Neural cell (in vitro differentiated cells): ENCODE measurements at regions not wholly inside any gene's neighbourhood (a gene's known extent, or its start where the extent isn't known, plus 50 kb on each side); places are given as distances from the start of the nearest gene placed in this dataset.

Source experiments
- CTCF ChIP-seq: fragments of 450-650 bp; IDR thresholded peaks from 2 replicates; pipeline ENCODE4 v1.5.1; 2014; ENCODE audit warnings: antibody characterized with exemption, mild to moderate bottlenecking, moderate library complexity; ENCODE audit not compliant: poor library complexity, severe bottlenecking
- TF ChIP-seq, protein P1 (sequence below): IDR thresholded peaks from 2 replicates; pipeline ENCODE4 v1.6.1; 2012; ENCODE audit warnings: borderline replicate concordance

DNA sequence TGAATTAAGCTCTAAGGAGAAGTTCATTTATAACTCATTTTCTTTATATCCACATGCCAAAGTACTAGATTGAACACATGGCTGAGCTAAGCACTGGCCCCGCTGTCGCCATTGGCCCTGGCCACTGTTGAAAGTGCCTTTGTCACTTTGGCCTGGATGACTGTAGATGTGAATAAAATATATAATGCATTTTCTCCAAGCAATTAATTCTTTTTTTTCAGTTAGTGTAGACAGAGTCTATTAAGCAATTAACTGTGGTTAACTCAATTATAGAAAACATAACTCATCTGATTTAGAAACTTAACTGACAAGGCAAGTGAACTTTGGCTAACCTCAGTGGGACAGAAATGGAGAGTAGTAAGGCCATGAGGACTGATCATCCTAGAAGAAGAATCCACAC, 965.6 kb downstream of the EFNB2 start:
- no peak for TF ChIP-seq CTCF
- TF ChIP-seq, protein P1, sequence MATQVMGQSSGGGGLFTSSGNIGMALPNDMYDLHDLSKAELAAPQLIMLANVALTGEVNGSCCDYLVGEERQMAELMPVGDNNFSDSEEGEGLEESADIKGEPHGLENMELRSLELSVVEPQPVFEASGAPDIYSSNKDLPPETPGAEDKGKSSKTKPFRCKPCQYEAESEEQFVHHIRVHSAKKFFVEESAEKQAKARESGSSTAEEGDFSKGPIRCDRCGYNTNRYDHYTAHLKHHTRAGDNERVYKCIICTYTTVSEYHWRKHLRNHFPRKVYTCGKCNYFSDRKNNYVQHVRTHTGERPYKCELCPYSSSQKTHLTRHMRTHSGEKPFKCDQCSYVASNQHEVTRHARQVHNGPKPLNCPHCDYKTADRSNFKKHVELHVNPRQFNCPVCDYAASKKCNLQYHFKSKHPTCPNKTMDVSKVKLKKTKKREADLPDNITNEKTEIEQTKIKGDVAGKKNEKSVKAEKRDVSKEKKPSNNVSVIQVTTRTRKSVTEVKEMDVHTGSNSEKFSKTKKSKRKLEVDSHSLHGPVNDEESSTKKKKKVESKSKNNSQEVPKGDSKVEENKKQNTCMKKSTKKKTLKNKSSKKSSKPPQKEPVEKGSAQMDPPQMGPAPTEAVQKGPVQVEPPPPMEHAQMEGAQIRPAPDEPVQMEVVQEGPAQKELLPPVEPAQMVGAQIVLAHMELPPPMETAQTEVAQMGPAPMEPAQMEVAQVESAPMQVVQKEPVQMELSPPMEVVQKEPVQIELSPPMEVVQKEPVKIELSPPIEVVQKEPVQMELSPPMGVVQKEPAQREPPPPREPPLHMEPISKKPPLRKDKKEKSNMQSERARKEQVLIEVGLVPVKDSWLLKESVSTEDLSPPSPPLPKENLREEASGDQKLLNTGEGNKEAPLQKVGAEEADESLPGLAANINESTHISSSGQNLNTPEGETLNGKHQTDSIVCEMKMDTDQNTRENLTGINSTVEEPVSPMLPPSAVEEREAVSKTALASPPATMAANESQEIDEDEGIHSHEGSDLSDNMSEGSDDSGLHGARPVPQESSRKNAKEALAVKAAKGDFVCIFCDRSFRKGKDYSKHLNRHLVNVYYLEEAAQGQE, result no peak
